SK-MEL-5 (cell line): ENCODE measurements at regions not wholly inside any gene's neighbourhood (a gene's known extent, or its start where the extent isn't known, plus 50 kb on each side); places are given as distances from the start of the nearest gene placed in this dataset.

ENCODE experiments used
- DNase-seq: peaks from one replicate; pipeline ENCODE4 v3.0.0-alpha.2; 2016; ENCODE audit warnings: low read depth, low spot score
- in situ Hi-C: cut with HindIII; loops from 2 replicates; pipeline ENCODE4 v1.10.0; 2016; ENCODE audit warnings: low sequenced_read_pairs, high pct_unique_total_duplicates, low pct_unique_long_range_greater_than_20kb

GRCh38 chr10:28160866-28161405 lies 141.9 kb downstream of the MPP7 start:
- in situ Hi-C loops, result no loop called here

GRCh38 chr10:28157379-28157778 lies 145.5 kb downstream of the MPP7 start:
- in situ Hi-C loops, result no loop called here
- DNase-seq, result no peak

More at GRCh38 chr10:28160866-28161405, 141.9 kb downstream of the MPP7 start:
- DNase-seq, result no peak

- DNase-seq, result no peak
- in situ Hi-C loops, result no loop called here
These were observed 147.1 kb downstream of the MPP7 start for GRCh38 chr10:28155726-28156125.

GRCh38 chr10:28151636-28152035 lies 151.2 kb downstream of the MPP7 start:
- in situ Hi-C loops, result no loop called here
- DNase-seq, result no peak

- in situ Hi-C loops, result no loop called here
- DNase-seq, result no peak
These were observed 150.9 kb upstream of the ODAD2 start for GRCh38 chr10:28149746-28150145.

GRCh38 chr10:28147706-28148105 lies 148.8 kb upstream of the ODAD2 start:
- peak; percentile 15 for DNase-seq
- in situ Hi-C loops, result no loop called here

- peak; percentile 11 for DNase-seq
- in situ Hi-C loops, result no loop called here
These were observed 140.3 kb upstream of the ODAD2 start for GRCh38 chr10:28139138-28139537.

- in situ Hi-C loops, result no loop called here
- no peak for DNase-seq
These were observed 139.3 kb upstream of the ODAD2 start for GRCh38 chr10:28137907-28138880.

- DNase-seq, result no peak
- in situ Hi-C loops, result no loop called here
These were observed 136.4 kb upstream of the ODAD2 start for GRCh38 chr10:28135258-28135657.

GRCh38 chr10:28130267-28130666 lies 131.4 kb upstream of the ODAD2 start:
- no peak for DNase-seq
- in situ Hi-C loops, result no loop called here

- no peak for DNase-seq
- in situ Hi-C loops, result no loop called here
These were observed 129.0 kb upstream of the ODAD2 start for GRCh38 chr10:28127881-28128280.

GRCh38 chr10:28125701-28126100 lies 126.8 kb upstream of the ODAD2 start:
- in situ Hi-C loops, result no loop called here
- no peak for DNase-seq

GRCh38 chr10:28120795-28121194 lies 121.9 kb upstream of the ODAD2 start:
- no peak for DNase-seq
- in situ Hi-C loops, result no loop called here

- in situ Hi-C loops, result no loop called here
- no peak for DNase-seq
These were observed 121.3 kb upstream of the ODAD2 start for GRCh38 chr10:28120043-28120749.

GRCh38 chr10:28118985-28119628 lies 120.2 kb upstream of the ODAD2 start:
- in situ Hi-C loops, result no loop called here
- DNase-seq, result no peak

- in situ Hi-C loops, result no loop called here
- DNase-seq, result no peak
These were observed 114.3 kb upstream of the ODAD2 start for GRCh38 chr10:28113202-28113601.

GRCh38 chr10:28111712-28112111 lies 112.8 kb upstream of the ODAD2 start:
- DNase-seq, result no peak
- in situ Hi-C loops, result no loop called here

GRCh38 chr10:28105561-28105960 lies 106.7 kb upstream of the ODAD2 start:
- in situ Hi-C loops, result no loop called here

More at GRCh38 chr10:28105561-28105960, 106.7 kb upstream of the ODAD2 start:
- DNase-seq, result no peak
